ENCODE measurements at regions not wholly inside any gene's neighbourhood (a gene's known extent, or its start where the extent isn't known, plus 50 kb on each side); places are given as distances from the start of the nearest gene placed in this dataset.
"Not testable (repeated sequence)": the region's sequence is repeated elsewhere in the genome, so short reads cannot be mapped to it uniquely, and the experiment has no call there.

DNA sequence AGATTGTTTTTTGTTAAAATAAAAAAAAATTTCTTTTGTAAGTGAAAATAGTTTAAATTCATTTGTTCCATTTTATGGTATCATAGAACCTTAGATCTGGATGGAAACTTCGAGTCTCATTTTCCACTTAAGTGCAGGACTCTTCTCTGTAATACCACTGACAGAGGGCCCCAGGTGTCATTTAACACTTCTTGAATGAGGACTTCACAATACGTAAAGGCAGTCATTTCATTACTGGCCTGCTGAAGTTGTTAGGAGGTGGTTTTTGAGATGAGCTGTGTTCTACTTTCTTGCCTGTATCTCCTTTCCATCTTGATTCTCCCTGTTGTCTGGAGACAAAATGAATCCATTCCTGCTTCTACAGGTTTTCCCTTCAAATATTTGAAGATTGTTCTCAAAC lies 455.3 kb downstream of the DMRT2 start:
- no peak for DNase-seq

- no peak for DNase-seq
Observed at GRCh38 chr9:1510712-1511111, 460.6 kb downstream of the DMRT2 start.

- no peak for DNase-seq
Observed at GRCh38 chr9:1513105-1513504, 462.9 kb downstream of the DMRT2 start.

GRCh38 chr9:1514250-1514649 lies 464.1 kb downstream of the DMRT2 start:
- DNase-seq = no peak

GRCh38 chr9:1514776-1515363 lies 464.7 kb downstream of the DMRT2 start:
- DNase-seq = no peak

GRCh38 chr9:1515557-1515956 lies 465.4 kb downstream of the DMRT2 start:
- DNase-seq = no peak

DNA sequence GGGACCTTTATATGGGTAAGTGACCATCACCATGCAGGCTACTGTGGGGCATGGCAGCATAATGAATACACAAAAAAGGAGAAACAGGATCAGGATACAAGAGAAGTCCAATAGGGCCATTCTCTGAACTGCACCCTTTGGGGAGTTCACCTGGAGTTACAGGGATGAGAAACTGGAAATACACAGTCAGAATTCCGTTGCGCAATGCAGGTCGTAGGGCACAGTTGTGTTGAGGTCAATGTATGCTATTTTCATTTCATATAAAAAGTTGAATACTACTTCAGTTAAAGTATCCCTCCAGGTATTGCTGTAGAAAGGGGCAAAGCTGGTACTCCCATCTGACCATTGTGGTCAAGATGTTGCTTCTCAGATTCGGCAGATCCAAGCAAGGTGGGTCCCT lies 471.4 kb downstream of the DMRT2 start:
- DNase-seq = no peak

DNA sequence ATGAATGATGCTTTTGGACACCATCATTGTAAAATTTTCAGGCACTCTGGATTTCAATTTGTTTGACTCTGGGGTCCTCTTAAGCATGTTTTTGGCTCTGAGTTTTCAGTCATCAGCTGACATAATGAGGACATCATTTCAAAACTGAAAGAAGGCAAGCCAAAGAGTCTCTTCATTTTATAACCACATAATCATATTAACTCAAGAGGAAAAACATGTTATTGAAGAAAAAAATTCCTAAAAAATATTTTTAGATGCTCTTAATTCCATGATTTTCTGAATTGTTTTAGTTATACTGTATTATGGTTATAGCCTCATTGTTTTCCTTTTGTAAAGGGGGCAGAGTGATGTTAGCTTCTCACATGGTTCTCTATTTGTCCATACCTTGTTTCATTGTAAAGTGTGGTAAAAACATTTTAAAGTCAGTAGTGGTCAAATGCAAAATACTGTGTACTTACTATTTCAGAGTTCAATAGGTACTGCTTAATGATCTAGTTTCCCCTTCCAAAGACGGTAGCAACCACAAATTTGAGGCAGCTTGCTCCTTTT lies 472.1 kb downstream of the DMRT2 start:
- no peak for DNase-seq

GRCh38 chr9:1528456-1528855 lies 478.3 kb downstream of the DMRT2 start:
- no peak for DNase-seq

DNA sequence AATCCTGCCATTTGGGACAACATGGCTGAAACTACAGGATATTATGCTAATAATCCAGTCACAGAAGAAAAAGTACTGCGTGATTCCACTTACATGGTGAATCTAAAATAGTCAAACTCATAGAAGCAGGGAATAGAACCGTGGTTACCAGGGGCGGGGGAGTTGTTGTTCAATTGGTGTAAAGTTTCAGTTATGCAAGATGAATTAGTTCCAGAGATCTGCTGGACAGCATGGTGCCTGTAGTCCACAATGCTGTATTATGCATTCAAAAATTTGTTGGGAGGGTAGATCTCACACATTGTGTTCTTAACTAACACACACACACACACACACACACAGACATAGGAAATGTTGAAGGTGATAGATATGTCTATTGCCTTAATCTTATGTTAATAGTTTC lies 480.5 kb downstream of the DMRT2 start:
- DNase-seq = no peak

DNA sequence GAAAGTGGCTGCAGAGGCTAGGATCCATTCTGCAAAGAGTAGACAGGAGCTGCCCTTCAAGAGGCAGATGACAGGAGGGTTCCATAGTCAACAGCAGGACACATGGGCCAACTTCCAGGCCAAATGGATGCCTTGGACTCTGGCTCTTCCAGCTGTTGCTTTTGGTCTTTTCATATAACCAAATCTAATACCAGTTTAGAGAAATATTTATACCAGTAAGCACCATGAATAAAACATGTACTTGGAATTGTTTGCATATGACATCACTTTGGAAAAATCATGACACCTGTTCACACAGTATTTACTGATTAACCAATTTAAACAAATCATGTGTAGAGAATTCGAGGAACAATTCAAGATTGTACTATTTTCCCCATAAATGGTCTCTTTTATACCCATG lies 481.3 kb downstream of the DMRT2 start:
- DNase-seq = no peak

GRCh38 chr9:1532171-1532570 lies 482.0 kb downstream of the DMRT2 start:
- no peak for DNase-seq

- DNase-seq = no peak
Observed at GRCh38 chr9:1535051-1535450, 480.1 kb upstream of the SMARCA2 start.

- no peak for DNase-seq
Observed at GRCh38 chr9:1535599-1535998, 479.5 kb upstream of the SMARCA2 start.

DNA sequence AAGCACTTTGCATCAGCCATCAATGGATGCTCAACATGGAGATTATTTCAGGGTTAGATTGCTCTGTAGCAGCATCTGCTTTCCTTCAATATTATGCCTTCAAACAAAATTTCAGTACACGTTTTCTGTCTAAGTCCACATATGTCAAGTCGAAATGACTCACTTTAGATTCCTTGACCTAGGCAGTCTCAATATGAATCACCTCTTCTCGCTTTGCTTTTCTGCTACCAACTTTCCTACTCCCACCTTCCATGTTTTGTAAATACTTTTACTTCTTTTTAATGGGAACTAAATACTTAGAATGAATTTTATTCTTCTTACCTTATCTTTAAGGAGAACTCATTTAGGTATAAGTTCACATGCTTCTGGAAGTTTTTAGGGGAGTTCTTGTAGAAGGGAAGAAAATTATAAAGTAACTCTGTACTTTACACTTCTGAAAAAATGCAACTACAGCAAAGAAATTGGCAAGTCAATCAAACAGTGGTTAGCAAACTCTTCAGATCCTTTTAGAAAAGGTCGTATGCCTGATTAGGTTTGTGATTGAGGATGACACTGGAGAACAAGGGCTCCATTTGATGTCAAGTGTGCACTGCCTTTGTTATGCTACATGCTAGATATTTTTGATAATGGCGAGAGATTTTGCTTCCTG lies 478.5 kb upstream of the SMARCA2 start:
- DNase-seq = no peak

- no peak for DNase-seq
Observed at GRCh38 chr9:1538301-1538700, 476.8 kb upstream of the SMARCA2 start.

DNA sequence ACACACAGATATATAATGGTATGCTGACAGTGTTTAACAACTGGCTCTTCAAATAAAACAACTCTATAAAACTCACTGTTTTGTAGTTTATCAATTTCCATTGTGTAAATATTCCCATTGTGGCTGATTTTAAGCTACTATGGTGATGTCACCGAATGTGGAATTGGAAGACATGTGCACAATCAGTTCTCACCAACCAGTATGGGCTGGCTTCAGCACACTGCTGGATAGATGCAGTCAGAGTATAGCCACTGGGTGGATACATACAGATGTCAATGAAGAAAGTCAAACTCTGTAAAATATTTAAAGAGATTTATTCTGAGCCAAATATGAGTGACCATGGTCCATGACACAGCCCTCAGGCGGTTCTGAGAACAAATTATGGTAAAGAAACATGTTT lies 475.9 kb upstream of the SMARCA2 start:
- no peak for DNase-seq

DNA sequence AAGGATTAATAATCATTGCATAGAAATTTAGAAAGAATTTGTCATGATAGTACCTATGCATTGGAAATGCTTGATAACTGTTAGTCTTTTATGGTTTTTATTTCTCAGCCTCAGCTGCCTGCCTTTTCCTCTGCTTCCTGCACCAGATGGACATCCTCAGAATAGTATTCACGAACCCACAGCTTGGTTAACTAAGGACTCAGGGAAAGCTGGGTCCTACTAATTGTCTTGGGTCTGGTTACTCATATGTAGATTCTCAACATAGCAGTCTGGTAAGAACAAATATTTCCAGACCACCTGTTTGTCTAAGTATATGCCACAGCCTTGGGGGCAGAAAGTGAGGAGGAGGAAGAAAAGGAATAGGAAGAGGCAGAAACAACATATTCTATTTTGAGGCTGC lies 464.5 kb upstream of the SMARCA2 start:
- no peak for DNase-seq

DNA sequence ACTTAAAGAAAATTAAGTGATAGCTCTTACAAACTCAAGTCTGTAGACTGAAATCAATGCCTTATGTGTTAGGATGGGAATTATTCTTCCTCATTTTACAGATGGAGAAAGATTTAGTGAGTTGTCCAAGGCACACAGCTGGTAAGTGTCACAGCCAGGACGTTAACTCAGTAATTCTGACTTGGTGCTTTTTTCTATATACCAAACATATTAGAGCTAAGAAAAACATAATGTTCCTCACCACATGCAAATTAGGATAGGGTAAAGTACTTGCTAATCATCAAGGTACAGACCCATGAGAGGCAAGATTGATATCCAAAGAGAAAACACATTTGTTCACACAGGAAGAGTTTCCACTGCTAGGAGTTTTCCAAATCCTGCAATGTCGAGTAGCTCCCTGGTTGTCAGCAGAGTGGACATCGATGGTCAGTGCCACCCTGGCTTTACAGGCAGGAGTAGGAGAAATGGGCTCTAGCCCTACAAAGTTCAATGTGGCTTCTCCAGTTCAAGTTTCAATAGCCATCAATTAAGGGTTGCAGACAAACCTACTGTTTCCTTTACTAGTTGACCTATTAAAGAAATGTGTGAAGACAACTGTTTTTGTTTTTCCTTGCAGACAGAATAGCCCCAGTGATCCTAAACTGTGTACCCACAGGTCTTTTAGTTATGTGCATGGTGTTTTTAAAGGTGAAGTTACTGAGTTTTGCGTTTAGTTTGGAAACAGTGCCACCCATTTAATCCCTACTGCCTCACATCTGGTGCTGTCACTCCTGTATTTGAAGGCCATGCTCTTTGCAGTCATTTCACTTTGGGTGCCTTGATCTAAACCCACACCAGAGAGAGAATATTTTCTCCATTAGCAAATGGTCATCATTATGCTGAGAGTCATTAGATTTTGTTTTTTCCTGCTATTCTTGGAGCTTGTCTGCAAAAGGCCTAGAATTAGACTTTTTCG lies 460.8 kb upstream of the SMARCA2 start:
- DNase-seq = no peak

GRCh38 chr9:1558666-1559065 lies 456.5 kb upstream of the SMARCA2 start:
- DNase-seq = not testable (repeated sequence)

DNA sequence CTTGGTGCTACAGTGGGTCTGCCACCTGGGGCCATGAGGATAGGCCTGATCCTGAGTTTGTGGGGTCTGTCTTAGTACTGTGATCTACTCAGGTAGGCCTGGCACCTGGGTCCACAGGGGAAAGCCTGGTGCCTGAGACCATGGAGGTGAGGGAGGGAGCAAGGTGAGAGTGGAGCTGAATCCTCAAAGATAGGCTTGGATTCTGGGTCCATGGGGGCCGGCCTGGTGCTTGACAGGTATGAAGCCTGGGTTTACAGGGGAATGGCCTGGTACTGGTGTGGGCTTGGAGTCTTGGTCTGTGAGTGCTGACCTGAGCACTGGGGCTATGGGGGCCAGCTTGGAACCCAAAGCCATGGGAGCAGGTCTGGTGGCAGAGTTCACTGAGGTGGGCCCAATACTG lies 439.2 kb upstream of the SMARCA2 start:
- no peak for DNase-seq

DNA sequence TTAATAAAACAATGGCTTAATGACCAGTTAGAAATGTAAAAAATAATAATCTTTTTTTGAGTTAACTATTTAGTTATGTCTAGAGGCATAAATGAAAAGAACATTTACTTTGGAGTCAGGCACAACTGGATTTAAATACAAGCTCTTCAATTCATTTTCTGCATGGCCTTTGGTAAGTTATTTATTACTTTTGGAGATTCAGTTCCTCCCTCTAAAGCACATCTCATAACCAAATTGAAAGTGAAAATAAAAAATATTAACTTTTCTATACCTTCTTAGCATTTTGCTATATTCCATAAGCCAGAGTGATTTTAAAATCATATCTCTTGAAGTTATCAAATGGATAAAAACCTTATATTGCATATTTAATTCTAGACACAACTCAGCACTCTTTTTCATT lies 434.9 kb upstream of the SMARCA2 start:
- no peak for DNase-seq

DNA sequence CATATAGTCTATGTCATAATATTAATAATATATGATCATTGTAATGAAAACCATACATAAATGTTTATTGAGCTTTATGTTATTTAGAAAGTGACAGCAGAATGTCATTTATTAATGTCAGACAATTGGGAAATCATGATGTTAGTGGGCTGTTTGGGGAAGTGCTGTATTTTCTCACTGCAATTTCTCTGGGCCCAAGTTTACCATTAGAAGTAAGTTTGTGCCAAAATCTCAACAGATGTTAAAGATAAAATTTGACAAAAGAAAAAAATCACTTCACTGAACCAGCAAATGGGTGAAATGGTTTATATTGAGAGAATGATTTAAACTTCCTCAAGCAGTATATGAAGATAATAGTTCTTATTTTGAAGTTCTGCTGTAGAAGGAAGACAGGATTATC lies 433.2 kb upstream of the SMARCA2 start:
- DNase-seq = no peak

- DNase-seq = no peak
Observed at GRCh38 chr9:1591310-1591709, 423.8 kb upstream of the SMARCA2 start.
